SIG-M5 treated with dmso at 0.1 percent for 504 hours (cell line): ENCODE measurements at regions not wholly inside any gene's neighbourhood (a gene's known extent, or its start where the extent isn't known, plus 50 kb on each side); places are given as distances from the start of the nearest gene placed in this dataset.

Experiments
- DNase-seq: peaks from one replicate; lab custom pipeline; 2025; ENCODE audit not compliant: unreplicated experiment; lab: John Stamatoyannopoulos, UW

DNA sequence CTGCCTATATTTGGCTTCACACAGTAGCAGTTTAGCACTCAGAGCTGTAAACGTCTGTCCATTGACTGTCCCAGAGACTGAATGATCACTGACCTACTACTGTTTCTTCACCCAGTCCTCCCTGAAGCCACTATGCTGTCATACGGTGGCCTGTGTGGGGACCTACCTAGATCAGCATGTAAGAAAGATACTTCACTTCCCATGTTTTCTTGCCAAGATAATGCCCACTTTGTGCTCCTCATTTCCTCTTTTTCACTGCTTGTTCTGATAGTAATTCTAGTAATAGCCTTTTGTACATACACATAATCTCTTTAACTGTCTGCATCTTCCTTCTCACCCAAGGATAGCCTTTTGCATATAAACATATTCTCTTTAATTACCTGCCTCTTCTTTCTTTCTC is 109.9 kb upstream of the TIAM2 start:
- DNase-seq: peak; percentile 1

DNA sequence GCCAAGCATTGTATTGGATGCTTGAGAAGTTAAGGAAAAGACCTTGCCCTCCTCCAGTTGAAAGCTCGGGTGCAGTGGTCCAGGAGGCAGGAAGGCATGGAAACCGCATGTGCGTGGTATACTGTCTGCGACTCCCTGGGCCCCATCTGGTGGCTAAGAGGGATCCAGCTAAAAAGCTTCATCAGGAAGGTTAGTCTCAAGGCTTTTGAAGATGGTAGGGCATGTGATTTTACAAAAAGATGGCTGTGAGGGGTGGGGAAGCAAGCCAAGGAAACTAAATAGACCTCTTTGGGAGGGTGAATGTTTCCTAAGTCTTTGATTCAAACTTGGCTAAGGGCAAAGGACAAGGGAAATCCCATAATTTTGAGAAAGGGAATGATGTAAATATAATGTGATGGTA is 109.1 kb upstream of the TIAM2 start:
- DNase-seq: no peak

DNA sequence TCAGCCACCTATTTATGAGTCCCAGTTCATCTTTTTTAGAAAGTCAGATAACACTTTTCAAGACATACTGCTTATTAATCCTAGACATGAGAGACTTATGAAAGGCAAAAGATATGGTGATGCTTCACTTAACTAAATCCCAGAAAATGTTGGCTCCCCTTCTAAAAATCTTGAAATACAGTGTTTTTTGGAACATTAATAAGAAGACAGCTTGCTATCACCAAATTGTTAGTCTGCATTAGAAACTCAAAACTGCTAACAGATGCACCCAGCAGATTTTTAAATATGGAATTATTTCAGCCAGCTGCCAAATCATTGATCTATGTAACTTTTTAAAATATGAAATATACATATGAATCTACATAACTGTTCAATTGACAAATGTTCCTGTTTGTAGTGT is 108.6 kb upstream of the TIAM2 start:
- no peak for DNase-seq

DNA sequence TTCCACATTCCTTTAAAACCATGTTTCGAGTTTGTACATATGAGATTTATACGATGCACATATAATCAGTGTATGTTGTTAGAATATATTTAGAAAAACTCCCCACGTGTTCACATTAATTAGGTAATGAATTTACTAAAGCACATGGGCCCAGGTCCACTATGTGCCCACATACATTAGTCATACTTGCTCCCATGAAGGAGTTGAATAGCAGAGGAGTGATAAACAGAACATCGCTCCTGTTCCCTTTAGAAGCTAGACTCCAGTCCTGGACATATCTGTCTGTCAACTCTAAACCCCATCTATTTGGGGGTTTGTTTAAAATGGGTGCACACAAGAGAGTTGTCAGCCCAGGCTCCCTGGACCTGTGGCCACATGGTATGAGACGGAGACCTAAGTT is 108.1 kb upstream of the TIAM2 start:
- DNase-seq: no peak

DNA sequence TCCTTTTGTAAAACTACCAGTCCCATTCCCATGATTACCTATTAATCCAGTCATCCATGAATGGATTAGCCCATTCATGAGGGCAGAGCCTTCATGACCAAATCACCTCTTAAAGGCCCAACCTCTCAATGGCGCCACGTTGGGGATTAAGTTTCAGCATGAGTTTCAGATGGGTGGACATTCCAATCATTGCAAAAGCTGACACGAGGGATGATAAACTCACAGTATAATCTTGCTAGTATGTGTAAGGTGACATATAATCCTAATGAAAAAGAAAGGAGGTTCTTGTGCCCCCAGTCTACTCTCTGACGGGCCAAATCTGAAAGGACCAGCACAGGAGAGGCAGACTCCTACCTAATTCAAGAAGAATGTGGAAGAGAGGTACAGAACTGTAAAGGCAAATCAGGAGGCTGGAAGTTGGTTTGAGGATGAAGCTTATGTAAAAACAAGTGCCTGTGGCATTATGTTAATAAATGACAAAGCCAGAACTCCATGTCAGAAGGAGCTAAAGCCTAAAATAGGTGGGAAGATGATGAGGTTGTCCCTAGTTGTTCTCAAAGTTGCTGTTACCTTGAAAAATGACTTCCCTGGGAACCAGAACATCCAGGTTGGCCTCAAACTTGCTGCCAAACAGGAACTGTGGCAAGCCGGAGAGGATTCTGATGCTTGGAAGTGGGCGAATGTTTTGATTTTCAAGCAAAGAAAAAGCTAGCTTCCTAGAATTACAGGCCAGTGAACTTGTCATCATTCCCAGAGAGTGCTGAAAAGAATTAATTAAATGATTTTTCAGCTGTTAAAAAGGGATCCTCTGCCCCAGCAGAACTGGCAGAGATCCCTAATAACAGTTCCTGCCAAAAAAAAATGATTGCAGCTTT is 106.5 kb upstream of the TIAM2 start:
- DNase-seq: no peak

DNA sequence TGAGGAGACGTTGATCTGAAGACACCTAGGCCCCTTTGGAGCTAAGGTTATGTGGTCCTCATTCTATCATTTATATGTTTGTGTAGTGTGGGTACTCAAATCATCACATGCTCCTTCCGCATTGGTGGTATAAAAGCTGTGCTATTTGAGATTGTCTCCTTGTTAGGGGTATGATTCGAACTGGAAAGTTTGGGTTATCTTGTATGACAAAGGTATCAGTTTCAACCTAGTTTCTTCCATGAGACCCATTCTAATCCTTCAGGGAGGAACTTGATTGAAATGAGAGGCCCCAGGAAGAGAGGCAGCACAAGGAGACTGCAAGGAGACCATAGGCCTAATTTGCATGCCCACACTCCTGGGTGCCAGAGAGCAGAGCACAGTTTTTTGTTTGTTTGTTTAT is 104.2 kb upstream of the TIAM2 start:
- no peak for DNase-seq

DNA sequence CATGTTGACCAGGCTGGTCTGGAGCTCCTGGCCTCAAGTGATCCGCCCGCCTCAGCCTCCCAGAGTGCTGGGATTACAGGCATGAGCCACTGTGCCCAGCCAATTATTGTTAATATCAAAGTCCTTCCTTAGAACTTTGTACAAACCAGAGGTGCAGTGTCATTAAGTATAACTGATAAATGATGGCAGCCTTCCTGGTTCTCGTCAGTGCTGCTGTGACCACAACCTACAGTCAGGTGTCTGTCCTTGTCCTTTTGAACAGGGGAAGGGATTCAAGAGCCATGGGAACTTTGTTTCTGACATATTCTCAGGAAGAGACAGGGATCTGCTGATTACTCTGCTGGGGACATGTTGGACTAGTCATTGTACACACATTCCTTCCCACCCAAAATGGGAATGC is 103.2 kb upstream of the TIAM2 start:
- DNase-seq: no peak

DNA sequence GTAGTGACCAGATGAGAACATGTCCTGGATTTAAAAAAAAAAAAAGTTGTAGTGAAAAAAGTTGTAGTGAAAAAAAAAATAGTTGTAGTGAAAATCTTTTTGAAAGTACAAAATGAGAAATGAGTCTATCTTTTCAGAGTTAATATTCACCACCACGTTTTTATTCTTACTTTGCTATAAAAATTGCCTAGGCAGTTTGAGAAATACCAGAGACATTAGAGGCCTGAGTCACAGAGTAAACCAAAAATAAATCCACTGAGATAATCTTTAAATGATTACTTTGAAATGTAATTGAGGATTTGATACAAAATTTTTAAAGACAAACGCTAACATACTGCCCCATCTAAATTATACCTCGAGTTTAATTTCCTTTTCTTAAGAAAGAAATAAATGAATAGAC is 101.2 kb upstream of the TIAM2 start:
- DNase-seq: no peak

DNA sequence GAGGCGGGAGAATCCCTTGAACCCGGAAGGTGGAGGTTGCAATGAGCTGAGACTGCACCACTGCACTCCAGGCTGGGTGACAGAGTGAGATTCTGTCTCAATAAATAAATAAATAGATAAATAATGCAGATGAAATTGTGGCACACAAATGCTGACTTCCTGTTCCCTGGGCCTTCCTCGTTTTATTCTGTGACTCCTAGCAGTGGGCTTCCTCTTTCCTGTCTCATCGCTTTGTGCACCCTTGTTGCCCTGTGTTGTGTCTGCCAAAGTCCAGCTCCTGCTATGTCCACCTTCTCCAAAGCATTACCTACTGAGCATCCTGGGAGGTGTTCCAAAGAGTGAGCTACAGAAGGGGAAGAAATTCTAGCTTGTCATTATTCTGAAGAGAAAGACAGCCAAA is 100.2 kb upstream of the TIAM2 start:
- peak; percentile 7 for DNase-seq

DNA sequence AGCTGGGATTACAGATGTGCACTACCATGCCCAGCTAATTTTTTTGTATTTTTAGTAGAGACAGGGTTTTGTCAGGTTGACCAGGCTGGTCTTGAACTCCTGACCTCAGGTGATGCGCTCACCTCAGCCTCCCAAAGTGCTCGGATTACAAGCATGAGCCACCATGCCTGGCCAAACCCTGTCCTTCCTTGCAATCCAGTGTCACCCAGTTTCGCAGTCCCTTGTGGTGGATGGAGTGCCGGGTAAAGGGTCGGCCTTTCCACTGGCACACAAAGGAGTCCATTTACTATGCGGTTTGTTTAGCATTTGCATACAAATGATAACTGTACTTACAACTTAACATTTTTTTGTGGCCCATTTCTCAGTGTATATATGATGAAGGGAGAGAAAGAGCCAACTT is 99.3 kb upstream of the TIAM2 start:
- DNase-seq: no peak

DNA sequence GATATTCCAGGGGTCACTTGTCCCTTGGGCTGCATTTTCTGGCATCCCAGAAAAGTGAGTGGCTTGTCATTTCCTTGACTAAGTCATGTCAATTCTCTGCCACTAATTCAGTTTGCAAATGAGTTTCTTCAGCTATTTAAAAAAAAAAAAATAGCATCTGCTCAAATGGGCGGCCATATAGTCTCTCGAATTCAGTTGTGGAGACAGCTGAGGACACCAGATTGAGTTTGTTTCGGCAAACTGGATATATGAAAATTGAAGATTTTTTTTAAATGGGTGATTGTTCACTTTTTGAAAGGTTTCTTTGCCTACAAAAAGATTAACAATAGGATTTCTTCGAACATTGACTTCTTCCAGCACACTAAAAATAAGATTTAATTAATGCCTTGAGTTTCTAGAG is 96.3 kb upstream of the TIAM2 start:
- DNase-seq: no peak

DNA sequence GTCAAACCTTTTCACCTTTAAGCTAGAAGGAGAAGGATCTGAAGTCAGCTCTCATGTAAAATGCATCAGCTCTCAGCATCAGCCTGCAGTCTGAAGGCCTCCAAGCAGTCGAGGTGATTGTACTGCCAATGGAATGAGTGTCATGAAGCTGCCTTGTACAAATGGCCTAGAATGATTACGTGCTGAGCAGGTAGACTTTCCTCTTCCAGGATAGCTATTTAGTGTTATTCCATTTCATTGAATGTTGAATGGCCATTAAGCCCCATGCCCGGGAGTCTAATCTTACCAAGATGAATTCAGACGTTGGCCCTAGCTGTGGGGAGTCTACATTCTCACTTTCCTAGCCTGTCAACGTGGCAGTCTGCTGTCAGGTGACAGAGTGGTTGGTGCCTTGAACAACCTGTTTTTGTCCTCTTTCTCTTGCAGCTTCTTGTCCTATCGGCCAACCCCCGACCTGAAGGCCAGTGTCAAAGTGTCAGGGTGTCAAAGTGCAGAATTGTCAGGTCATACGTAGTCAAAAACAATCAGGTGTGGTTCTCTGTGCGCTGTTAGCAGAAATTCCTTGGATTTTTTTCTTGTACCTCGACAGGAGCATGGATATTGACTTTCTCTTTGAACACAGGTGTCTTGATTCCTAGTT is 95.2 kb upstream of the TIAM2 start:
- no peak for DNase-seq

DNA sequence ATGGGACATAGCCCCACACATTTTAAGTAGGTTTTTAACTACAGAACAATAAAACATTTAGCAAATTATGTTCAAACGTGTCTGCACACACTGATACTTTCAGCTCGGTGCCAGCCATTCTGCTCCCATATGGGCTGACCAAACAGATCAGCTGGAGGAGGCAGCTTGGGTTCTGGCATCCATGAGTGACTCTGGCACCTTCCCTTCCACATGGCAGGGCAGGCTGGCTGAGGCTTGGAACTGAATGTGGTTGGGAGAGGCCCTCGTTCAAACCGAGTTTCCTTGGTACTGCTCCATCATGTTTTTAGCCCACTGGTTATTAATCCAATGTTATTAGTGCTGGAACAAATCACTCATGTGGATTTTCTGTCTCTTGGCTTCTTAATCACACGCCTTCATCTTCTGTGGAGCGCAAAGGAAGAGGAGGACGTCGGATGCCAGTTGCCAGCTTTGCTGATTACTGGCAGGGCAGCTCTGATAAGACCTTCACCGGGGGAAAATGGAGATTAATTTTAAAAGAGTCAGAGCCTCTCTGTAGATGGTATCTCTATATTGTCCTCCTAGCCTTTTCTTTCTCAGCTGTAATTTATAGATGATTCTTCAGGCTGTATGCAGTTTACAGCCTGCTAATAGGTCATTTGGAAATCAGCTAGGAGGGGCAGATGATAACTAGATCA is 93.1 kb upstream of the TIAM2 start:
- no peak for DNase-seq

DNA sequence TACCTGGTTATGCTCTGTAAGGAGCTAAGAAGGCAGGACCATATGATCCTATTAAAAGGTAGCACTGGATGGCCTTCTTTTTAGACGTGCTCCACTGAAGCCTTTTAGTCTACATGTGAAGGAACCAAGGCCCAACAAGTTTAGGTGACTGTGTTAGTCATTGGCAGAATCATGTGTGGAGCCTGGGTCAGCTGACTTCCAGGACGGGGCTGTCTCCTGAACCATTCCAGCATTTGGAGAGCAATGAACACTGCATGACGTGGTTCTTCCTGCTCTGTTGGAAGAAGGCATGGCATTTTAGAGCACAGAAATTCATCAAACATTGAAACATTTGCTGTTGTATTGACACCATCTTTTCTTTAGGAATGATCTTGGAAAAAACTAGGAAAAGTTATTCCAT is 87.8 kb upstream of the TIAM2 start:
- no peak for DNase-seq

DNA sequence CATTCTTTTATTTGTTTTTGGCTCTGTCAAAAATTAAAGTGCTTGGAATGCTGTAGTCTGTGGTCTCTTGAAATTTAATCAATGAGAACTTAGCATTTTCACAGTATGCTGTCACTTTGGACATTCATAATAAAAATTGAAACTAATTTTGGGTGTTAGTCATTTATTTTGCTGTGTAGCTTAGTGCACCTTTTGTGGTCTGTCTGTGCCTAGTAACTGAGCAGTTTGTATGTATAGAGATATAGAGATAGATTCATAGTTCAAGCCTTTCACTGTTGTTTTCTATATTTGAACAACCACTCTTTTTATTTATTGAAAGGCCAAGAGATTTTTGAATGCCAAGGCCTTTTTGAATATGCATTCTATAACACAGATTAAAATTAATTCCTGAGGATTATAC is 86.4 kb upstream of the TIAM2 start:
- DNase-seq: no peak

DNA sequence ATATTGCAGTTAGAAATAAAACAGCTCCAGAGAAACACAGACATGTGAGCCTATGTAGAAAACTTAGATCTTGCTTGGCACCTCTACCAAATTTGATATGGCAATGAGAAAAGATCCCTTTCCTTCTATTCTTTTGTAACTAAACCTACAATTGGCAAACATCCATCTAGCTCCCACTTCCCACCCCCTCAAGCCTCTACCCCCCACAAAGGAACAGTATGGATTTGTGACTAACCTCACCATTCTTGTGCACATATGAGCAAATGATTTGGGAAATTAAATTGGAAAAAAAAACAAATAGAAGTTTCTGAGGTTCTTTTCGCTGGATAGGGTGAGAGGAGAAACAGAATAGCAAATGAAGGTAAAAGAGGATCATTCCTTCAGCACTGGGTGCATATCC is 85.8 kb upstream of the TIAM2 start:
- no peak for DNase-seq

DNA sequence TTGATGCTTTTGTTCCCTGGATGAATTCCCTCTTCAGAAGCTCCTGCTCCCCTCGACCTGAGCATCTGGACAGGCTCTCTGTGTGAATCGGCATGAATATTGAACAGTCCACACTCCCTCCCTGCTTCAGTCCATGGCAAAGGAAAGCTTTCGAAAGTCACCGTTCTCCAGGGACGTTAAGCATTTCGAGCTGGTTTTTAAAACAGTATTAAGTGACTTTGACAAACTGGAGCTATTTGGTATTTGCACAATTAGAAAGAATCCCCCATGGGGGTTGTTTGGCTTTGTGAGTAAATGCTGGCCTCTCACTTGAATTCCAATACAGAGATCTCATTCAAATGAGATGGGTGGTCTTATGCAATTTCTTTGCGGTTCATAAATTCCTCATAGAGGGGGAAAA is 85.3 kb upstream of the TIAM2 start:
- DNase-seq: no peak

DNA sequence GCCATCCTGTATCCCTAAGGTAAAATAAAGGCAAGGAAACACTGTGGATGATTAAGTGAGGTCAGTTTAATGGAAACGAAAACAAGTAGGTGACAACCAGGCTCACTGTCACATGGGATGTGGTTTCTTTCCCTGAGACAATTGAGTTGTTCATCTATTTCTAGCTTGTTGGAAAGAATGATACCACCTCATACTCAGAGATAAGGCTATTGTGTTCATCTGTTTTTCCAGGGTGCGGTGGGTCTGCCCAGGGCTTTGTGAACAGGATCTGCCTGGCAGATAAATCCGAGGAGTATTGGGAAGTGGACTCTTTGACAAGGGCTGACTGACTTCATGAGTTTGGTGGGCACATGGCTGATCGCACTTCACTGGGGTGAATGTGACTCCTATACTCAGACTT is 80.8 kb upstream of the TIAM2 start:
- DNase-seq: no peak

DNA sequence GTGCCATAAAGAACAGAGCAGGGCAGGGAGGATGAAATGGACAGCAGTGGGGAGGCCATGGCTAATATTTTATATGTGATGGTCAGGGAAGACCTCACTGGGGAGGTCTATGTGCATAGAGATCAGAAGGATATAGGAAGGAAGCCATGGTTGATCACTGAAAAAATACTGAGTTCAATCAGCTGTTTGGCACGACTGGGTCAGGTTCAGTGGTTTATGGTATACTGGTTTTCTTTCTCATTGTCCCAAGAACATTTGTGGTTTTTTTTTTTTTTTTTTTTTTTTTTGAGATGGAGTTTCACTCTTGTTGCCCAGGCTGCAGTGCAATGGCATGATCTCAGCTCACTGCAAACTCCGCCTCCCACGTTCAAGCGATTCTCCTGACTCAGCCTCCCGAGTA is 78.3 kb upstream of the TIAM2 start:
- DNase-seq: no peak

DNA sequence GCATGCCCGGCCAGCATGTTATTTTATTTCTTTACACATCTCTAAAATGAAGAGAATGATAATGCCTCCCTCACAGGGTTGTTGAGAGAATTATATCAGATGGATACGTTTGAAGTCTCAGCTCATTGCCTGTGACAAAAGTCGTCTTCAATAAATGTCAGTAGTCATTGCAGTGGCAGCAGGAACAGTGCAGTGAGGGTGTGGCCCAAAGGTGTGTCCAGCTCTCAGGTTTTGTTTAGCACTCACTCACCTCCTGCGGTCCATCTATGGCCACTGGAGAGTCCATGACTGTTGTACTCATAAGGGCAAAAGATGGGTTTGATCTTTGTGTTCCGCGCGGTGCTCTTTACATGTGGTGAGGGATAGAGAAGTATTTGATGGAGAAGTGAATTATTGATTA is 77.2 kb upstream of the TIAM2 start:
- no peak for DNase-seq

DNA sequence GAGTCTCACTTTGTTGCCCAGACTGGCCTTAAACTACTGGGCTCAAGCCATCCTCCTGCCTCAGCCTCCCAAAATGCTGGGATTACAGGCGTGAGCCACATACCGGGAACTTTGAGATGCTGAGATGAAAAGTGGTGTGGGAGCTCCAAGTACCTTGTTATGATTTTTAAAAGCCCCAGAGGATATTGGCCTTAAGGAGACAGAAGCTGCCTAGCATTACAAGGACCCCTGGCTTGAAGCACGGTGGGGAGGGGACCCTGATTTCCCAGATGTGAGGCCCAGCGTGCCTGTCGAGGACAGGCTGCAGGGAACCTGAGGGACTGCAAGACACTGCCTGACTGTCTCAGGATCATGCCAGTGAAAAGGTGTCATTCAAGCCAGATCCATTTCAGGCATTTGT is 75.3 kb upstream of the TIAM2 start:
- no peak for DNase-seq

DNA sequence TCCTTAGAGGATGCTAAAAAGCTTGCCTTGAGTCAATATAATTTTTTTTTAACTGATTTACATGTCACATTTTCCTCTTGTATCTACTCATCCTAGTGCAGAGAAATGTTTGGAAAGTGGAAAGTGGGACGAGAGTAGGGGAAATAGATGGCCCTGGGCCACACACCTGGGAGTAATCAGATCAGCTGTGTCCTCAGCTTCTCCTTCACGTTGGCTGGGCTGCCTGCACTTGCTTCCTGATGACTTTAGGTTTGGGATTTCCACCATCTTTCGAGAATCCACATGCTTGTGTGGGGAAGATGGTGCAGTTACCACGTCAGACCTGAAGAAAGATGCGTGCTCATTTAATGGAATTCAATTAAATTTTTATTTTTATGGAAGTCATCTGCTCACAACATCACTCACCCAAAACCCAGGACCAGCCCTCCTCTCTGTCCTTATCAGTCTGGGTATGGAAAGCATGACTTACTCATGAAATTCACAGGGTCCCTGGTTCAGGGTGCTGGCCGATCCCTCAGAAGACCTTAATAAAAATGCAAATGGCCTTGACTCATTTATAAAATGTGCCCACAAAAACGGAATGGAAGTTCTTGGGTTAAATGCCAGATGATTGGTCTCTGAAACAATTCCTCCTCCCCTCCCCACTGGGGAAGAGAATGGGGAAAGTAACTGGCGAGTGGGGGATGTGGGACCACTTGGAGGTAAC is 74.5 kb upstream of the TIAM2 start:
- no peak for DNase-seq
